Ovary (tissue), 3 donors: ENCODE measurements at regions not wholly inside any gene's neighbourhood (a gene's known extent, or its start where the extent isn't known, plus 50 kb on each side); places are given as distances from the start of the nearest gene placed in this dataset.

Experiments used
- EP300 ChIP-seq: sonication (generic); formaldehyde crosslinking; IDR thresholded peaks from one replicate; pipeline ENCODE4 v1.6.1; 2017; ENCODE audit warnings: antibody characterized with exemption
- POLR2A ChIP-seq: fragments of 450-650 bp; IDR thresholded peaks from one replicate; pipeline ENCODE4 v1.6.1; 2017; ENCODE audit warnings: antibody characterized with exemption, mild to moderate bottlenecking, moderate library complexity
- TF ChIP-seq, protein P1 (sequence below), 3 donors: fragments of 450-650 bp in 2 of 3; fragments of 200-600 bp in 1 of 3; IDR thresholded peaks; one replicate each; pipeline versions ENCODE4 v1.5.1 to v1.8.0; 2016 to 2022; ENCODE audit warnings: antibody characterized with exemption in 3 of 3, mild to moderate bottlenecking in 1 of 3
- donor health status: DM: no; HTN: no; CAD: no.

- TF ChIP-seq, protein P1, sequence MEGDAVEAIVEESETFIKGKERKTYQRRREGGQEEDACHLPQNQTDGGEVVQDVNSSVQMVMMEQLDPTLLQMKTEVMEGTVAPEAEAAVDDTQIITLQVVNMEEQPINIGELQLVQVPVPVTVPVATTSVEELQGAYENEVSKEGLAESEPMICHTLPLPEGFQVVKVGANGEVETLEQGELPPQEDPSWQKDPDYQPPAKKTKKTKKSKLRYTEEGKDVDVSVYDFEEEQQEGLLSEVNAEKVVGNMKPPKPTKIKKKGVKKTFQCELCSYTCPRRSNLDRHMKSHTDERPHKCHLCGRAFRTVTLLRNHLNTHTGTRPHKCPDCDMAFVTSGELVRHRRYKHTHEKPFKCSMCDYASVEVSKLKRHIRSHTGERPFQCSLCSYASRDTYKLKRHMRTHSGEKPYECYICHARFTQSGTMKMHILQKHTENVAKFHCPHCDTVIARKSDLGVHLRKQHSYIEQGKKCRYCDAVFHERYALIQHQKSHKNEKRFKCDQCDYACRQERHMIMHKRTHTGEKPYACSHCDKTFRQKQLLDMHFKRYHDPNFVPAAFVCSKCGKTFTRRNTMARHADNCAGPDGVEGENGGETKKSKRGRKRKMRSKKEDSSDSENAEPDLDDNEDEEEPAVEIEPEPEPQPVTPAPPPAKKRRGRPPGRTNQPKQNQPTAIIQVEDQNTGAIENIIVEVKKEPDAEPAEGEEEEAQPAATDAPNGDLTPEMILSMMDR (IDR thresholded peaks at IDR 0.05) = no peak
- no peak for TF ChIP-seq POLR2A
- TF ChIP-seq EP300 = no peak
These were observed 129.3 kb upstream of the SYNCRIP start for GRCh38 chr6:85771925-85772430.
